ENCODE measurements at regions not wholly inside any gene's neighbourhood (a gene's known extent, or its start where the extent isn't known, plus 50 kb on each side); places are given as distances from the start of the nearest gene placed in this dataset.

- DNase-seq (ENCODE audit: insufficient read length, low spot score) (no peak), FAIRE-seq (no peak)
- TF ChIP-seq SPI1 (IDR thresholded peaks at IDR 0.05; ENCODE audit: low read depth, low read length) (no peak), TAF1 (IDR thresholded peaks at IDR 0.05; ENCODE audit: low read depth, low read length) (no peak), PAX5 (IDR thresholded peaks at IDR 0.05; ENCODE audit: insufficient read depth, low read length, severe bottlenecking) (no peak), POLR2AphosphoS5 (IDR thresholded peaks at IDR 0.05; ENCODE audit: low read depth, low read length) (no peak), POLR2A (IDR thresholded peaks at IDR 0.05; ENCODE audit: low read depth, low read length) (no peak), POU2F2 (IDR thresholded peaks at IDR 0.05; ENCODE audit: low read depth, low read length) (no peak)
Observed at GRCh38 chr3:14601692-14602005, 49.9 kb upstream of the CCDC174 start.
